HG02642 (cell line): ENCODE measurements at regions not wholly inside any gene's neighbourhood (a gene's known extent, or its start where the extent isn't known, plus 50 kb on each side); places are given as distances from the start of the nearest gene placed in this dataset.
"Not testable (repeated sequence)": the region's sequence is repeated elsewhere in the genome, so short reads cannot be mapped to it uniquely, and the experiment has no call there.

Experiments used
- ATAC-seq: cut with Tn5 transposase; IDR thresholded peaks from one replicate; pipeline ENCODE4 v1.9.1; 2021; ENCODE audit warnings: mild to moderate bottlenecking; ENCODE audit not compliant: unreplicated experiment, poor library complexity

GRCh38 chr11:92168936-92169335 is 55.7 kb upstream of the FAT3 start:
- ATAC-seq: no peak

GRCh38 chr11:92167571-92167970 is 57.0 kb upstream of the FAT3 start:
- no peak for ATAC-seq

- no peak for ATAC-seq
Measured at GRCh38 chr11:92166335-92166734, 58.3 kb upstream of the FAT3 start.

- ATAC-seq: no peak
Measured at GRCh38 chr11:92163879-92164278, 60.7 kb upstream of the FAT3 start.

GRCh38 chr11:92162776-92163175 is 61.8 kb upstream of the FAT3 start:
- ATAC-seq: no peak

- no peak for ATAC-seq
Measured at GRCh38 chr11:92159931-92160330, 64.7 kb upstream of the FAT3 start.

- not testable (repeated sequence) for ATAC-seq
Measured at GRCh38 chr11:92157390-92157789, 67.2 kb upstream of the FAT3 start.

GRCh38 chr11:92154611-92155010 is 70.0 kb upstream of the FAT3 start:
- no peak for ATAC-seq

- ATAC-seq: no peak
Measured at GRCh38 chr11:92154110-92154509, 70.5 kb upstream of the FAT3 start.

GRCh38 chr11:92153542-92153941 is 71.1 kb upstream of the FAT3 start:
- ATAC-seq: no peak

GRCh38 chr11:92152245-92152644 is 72.4 kb upstream of the FAT3 start:
- no peak for ATAC-seq

GRCh38 chr11:92149996-92150395 is 74.6 kb upstream of the FAT3 start:
- ATAC-seq: no peak

- ATAC-seq: no peak
Measured at GRCh38 chr11:92141725-92142124, 82.9 kb upstream of the FAT3 start.

GRCh38 chr11:92141159-92141558 is 83.5 kb upstream of the FAT3 start:
- no peak for ATAC-seq

GRCh38 chr11:92140021-92140420 is 84.6 kb upstream of the FAT3 start:
- no peak for ATAC-seq

GRCh38 chr11:92138296-92138695 is 86.3 kb upstream of the FAT3 start:
- ATAC-seq: no peak

- no peak for ATAC-seq
Measured at GRCh38 chr11:92137747-92138146, 86.9 kb upstream of the FAT3 start.

GRCh38 chr11:92136797-92137196 is 87.8 kb upstream of the FAT3 start:
- ATAC-seq: no peak

- ATAC-seq: no peak
Measured at GRCh38 chr11:92131289-92131865, 93.2 kb upstream of the FAT3 start.

GRCh38 chr11:92130421-92130831 is 94.2 kb upstream of the FAT3 start:
- ATAC-seq: no peak

- no peak for ATAC-seq
Measured at GRCh38 chr11:92129811-92130210, 94.8 kb upstream of the FAT3 start.

GRCh38 chr11:92128026-92128425 is 96.6 kb upstream of the FAT3 start:
- ATAC-seq: no peak

- ATAC-seq: no peak
Measured at GRCh38 chr11:92125321-92125720, 99.3 kb upstream of the FAT3 start.
